ENCODE measurements at regions not wholly inside any gene's neighbourhood (a gene's known extent, or its start where the extent isn't known, plus 50 kb on each side); places are given as distances from the start of the nearest gene placed in this dataset.

GRCh38 chr11:109914038-109914437 is 179.2 kb upstream of the ZC3H12C start:
- TF ChIP-seq CTCF (IDR thresholded peaks at IDR 0.05) = no peak

GRCh38 chr11:109914809-109915653 is 178.2 kb upstream of the ZC3H12C start:
- no peak for TF ChIP-seq CTCF (IDR thresholded peaks at IDR 0.05)

GRCh38 chr11:109926941-109927340 is 166.3 kb upstream of the ZC3H12C start:
- no peak for TF ChIP-seq CTCF (IDR thresholded peaks at IDR 0.05)

GRCh38 chr11:109929308-109929707 is 163.9 kb upstream of the ZC3H12C start:
- TF ChIP-seq CTCF (IDR thresholded peaks at IDR 0.05) = no peak

GRCh38 chr11:109933126-109933525 is 160.1 kb upstream of the ZC3H12C start:
- TF ChIP-seq CTCF (IDR thresholded peaks at IDR 0.05) = no peak

GRCh38 chr11:109934151-109934550 is 159.0 kb upstream of the ZC3H12C start:
- no peak for TF ChIP-seq CTCF (IDR thresholded peaks at IDR 0.05)

GRCh38 chr11:109936661-109937180 is 156.5 kb upstream of the ZC3H12C start:
- TF ChIP-seq CTCF (IDR thresholded peaks at IDR 0.05) = no peak
